Thyroid gland (tissue), 4 donors: ENCODE measurements at regions not wholly inside any gene's neighbourhood (a gene's known extent, or its start where the extent isn't known, plus 50 kb on each side); places are given as distances from the start of the nearest gene placed in this dataset.

Source experiments
- CTCF ChIP-seq, 6 experiments: fragments of 200-600 bp in 3 of 6; fragments of 450-650 bp in 3 of 6; sonication (generic) in 3 of 6; IDR thresholded peaks; one replicate each; pipeline ENCODE4 v1.5.1; 2016 to 2019; ENCODE audit warnings: antibody characterized with exemption in 6 of 6, mild to moderate bottlenecking in 2 of 6, inconsistent platforms in 1 of 6, moderate library complexity in 1 of 6
- POLR2A ChIP-seq, 2 donors: fragments of 450-650 bp; IDR thresholded peaks; one replicate each; pipeline ENCODE4 v1.6.1; 2017; ENCODE audit warnings: antibody characterized with exemption in 2 of 2, mild to moderate bottlenecking in 2 of 2, moderate library complexity in 1 of 2

GRCh38 chr3:139260041-139260486 lies 83.8 kb upstream of the MRPS22 start:
- TF ChIP-seq POLR2A (IDR thresholded peaks at IDR 0.05): no peak
- no peak for TF ChIP-seq CTCF (IDR thresholded peaks at IDR 0.05)
